ENCODE measurements at regions not wholly inside any gene's neighbourhood (a gene's known extent, or its start where the extent isn't known, plus 50 kb on each side); places are given as distances from the start of the nearest gene placed in this dataset.

DNA sequence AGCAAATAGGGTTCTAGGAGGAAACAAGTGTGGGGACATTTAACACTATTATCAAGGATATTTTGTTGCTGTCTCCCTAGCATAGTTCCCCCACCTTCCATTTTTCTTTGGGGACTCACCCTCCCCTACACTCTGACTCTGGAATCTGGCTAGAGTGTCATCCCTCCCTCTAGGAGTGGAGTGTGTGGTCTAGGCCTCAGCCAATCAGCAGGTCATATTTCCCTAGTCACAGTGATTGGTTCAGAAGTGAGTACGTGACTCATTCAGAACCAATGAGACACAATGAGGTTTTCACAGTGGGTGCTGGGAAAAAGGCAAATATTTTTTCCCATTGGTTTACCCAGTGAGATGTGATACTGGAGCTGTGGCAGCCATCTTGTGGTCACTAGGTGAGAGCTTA is 234.4 kb downstream of the SHQ1 start (continued):
- TF ChIP-seq POLR2A (IDR thresholded peaks at IDR 0.05; ENCODE audit: control extremely low read depth in 1 of 2, low read depth in 2 of 2, low read length in 2 of 2) (no peak), CREB1 (IDR thresholded peaks at IDR 0.05) (no peak), GTF2F1 (IDR thresholded peaks at IDR 0.05; ENCODE audit: borderline replicate concordance, low read depth, low read length) (no peak)
- TF ChIP-seq, protein P1, sequence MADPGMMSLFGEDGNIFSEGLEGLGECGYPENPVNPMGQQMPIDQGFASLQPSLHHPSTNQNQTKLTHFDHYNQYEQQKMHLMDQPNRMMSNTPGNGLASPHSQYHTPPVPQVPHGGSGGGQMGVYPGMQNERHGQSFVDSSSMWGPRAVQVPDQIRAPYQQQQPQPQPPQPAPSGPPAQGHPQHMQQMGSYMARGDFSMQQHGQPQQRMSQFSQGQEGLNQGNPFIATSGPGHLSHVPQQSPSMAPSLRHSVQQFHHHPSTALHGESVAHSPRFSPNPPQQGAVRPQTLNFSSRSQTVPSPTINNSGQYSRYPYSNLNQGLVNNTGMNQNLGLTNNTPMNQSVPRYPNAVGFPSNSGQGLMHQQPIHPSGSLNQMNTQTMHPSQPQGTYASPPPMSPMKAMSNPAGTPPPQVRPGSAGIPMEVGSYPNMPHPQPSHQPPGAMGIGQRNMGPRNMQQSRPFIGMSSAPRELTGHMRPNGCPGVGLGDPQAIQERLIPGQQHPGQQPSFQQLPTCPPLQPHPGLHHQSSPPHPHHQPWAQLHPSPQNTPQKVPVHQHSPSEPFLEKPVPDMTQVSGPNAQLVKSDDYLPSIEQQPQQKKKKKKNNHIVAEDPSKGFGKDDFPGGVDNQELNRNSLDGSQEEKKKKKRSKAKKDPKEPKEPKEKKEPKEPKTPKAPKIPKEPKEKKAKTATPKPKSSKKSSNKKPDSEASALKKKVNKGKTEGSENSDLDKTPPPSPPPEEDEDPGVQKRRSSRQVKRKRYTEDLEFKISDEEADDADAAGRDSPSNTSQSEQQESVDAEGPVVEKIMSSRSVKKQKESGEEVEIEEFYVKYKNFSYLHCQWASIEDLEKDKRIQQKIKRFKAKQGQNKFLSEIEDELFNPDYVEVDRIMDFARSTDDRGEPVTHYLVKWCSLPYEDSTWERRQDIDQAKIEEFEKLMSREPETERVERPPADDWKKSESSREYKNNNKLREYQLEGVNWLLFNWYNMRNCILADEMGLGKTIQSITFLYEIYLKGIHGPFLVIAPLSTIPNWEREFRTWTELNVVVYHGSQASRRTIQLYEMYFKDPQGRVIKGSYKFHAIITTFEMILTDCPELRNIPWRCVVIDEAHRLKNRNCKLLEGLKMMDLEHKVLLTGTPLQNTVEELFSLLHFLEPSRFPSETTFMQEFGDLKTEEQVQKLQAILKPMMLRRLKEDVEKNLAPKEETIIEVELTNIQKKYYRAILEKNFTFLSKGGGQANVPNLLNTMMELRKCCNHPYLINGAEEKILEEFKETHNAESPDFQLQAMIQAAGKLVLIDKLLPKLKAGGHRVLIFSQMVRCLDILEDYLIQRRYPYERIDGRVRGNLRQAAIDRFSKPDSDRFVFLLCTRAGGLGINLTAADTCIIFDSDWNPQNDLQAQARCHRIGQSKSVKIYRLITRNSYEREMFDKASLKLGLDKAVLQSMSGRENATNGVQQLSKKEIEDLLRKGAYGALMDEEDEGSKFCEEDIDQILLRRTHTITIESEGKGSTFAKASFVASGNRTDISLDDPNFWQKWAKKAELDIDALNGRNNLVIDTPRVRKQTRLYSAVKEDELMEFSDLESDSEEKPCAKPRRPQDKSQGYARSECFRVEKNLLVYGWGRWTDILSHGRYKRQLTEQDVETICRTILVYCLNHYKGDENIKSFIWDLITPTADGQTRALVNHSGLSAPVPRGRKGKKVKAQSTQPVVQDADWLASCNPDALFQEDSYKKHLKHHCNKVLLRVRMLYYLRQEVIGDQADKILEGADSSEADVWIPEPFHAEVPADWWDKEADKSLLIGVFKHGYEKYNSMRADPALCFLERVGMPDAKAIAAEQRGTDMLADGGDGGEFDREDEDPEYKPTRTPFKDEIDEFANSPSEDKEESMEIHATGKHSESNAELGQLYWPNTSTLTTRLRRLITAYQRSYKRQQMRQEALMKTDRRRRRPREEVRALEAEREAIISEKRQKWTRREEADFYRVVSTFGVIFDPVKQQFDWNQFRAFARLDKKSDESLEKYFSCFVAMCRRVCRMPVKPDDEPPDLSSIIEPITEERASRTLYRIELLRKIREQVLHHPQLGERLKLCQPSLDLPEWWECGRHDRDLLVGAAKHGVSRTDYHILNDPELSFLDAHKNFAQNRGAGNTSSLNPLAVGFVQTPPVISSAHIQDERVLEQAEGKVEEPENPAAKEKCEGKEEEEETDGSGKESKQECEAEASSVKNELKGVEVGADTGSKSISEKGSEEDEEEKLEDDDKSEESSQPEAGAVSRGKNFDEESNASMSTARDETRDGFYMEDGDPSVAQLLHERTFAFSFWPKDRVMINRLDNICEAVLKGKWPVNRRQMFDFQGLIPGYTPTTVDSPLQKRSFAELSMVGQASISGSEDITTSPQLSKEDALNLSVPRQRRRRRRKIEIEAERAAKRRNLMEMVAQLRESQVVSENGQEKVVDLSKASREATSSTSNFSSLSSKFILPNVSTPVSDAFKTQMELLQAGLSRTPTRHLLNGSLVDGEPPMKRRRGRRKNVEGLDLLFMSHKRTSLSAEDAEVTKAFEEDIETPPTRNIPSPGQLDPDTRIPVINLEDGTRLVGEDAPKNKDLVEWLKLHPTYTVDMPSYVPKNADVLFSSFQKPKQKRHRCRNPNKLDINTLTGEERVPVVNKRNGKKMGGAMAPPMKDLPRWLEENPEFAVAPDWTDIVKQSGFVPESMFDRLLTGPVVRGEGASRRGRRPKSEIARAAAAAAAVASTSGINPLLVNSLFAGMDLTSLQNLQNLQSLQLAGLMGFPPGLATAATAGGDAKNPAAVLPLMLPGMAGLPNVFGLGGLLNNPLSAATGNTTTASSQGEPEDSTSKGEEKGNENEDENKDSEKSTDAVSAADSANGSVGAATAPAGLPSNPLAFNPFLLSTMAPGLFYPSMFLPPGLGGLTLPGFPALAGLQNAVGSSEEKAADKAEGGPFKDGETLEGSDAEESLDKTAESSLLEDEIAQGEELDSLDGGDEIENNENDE (IDR thresholded peaks at IDR 0.05; ENCODE audit: insufficient replicate concordance, low read length): no peak
- TF ChIP-seq, protein P2, sequence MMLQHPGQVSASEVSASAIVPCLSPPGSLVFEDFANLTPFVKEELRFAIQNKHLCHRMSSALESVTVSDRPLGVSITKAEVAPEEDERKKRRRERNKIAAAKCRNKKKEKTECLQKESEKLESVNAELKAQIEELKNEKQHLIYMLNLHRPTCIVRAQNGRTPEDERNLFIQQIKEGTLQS (IDR thresholded peaks at IDR 0.05; ENCODE audit: insufficient read depth, low read depth, low read length): no peak

All from H1 (cell line).